Lung (tissue), 11 donors: ENCODE measurements at regions not wholly inside any gene's neighbourhood (a gene's known extent, or its start where the extent isn't known, plus 50 kb on each side); places are given as distances from the start of the nearest gene placed in this dataset.
A peak's percentile ranks its signal among the peaks of the same experiment; 100 is the strongest.
"Not testable (repeated sequence)": the region's sequence is repeated elsewhere in the genome, so short reads cannot be mapped to it uniquely, and the experiment has no call there.

Experiments
- ATAC-seq: fragments of 200-7000 bp; cut with Tn5 transposase; one replicate; pipeline ENCODE4 v1.9.1; 2020; ENCODE audit warnings: moderate number of reproducible peaks; ENCODE audit not compliant: insufficient read depth, low FRiP score
- DNase-seq, 3 donors: peaks; one replicate each; pipeline ENCODE4 v3.0.0-alpha.2; 2013 to 2017
- H3K27ac ChIP-seq, 2 donors: one replicate each; pipeline ENCODE4 v1.5.1; 2013; ENCODE audit warnings: mild to moderate bottlenecking in 2 of 2, moderate library complexity in 2 of 2, control low read depth in 1 of 2, inconsistent platforms in 1 of 2, low read depth in 1 of 2, low read length in 1 of 2
- H3K27me3 ChIP-seq, 3 donors: one replicate each; pipeline ENCODE4 v1.5.1; 2013; ENCODE audit warnings: low read length in 2 of 3; ENCODE audit not compliant: control insufficient read depth in 3 of 3, insufficient read depth in 3 of 3
- H3K36me3 ChIP-seq, 4 donors: one replicate each; pipeline ENCODE4 v1.5.1; 2013; ENCODE audit warnings: low read length in 4 of 4, mild to moderate bottlenecking in 1 of 4, moderate library complexity in 1 of 4; ENCODE audit not compliant: control insufficient read depth in 4 of 4, insufficient read depth in 4 of 4
- H3K4me1 ChIP-seq, 5 donors: one replicate each; pipeline ENCODE4 v1.5.1; 2013; ENCODE audit warnings: low read length in 5 of 5, mild to moderate bottlenecking in 2 of 5, moderate library complexity in 1 of 5; ENCODE audit not compliant: control insufficient read depth in 5 of 5, insufficient read depth in 5 of 5
- H3K4me3 ChIP-seq: one replicate; pipeline ENCODE4 v1.5.1; 2013; ENCODE audit warnings: mild to moderate bottlenecking, control low read depth, moderate library complexity
- H3K9ac ChIP-seq, 2 donors: one replicate each; pipeline ENCODE4 v1.5.1; 2013; ENCODE audit warnings: low read length in 2 of 2, control low read depth in 1 of 2; ENCODE audit not compliant: insufficient read depth in 1 of 2
- H3K9me3 ChIP-seq, 4 donors: one replicate each; pipeline ENCODE4 v1.5.1; 2013; ENCODE audit warnings: low read length in 3 of 4, mild to moderate bottlenecking in 1 of 4, moderate library complexity in 1 of 4; ENCODE audit not compliant: control insufficient read depth in 4 of 4, insufficient read depth in 3 of 4
- CTCF ChIP-seq: IDR thresholded peaks from 2 replicates; pipeline ENCODE4 v1.5.1; 2012; ENCODE audit warnings: mild to moderate bottlenecking; ENCODE audit errors: control extremely low read depth, extremely low read depth
- WGBS, 2 donors: extraction: QIAGEN DNeasy Blood & Tissue Kit; methylation state at CpG; one replicate each; pipeline ENCODE4 v1.1.7; 2013; 5-methylcytosine and 5-hydroxymethylcytosine counted together
- donor health status: control.
- donor health status: control.
- donor health status: Bipolar disorder and iron deficiency.
- donor health status: healthy.
- donor health status: DM: yes; HTN: yes; CAD: no.

GRCh38 chr12:124157406-124157805 lies 137.5 kb upstream of the RFLNA start:
- no peak for DNase-seq
- Histone ChIP-seq H3K27me3 (no peaks in the 10 kb centered on the region), H3K9ac (no peak overlapping the region), H3K36me3 (no peaks in the 10 kb centered on the region), H3K9me3 (no peaks in the 10 kb centered on the region), H3K4me3 (no peak overlapping the region), H3K4me1 (peaks cover 0 to 14% (median 2%) of the 10 kb centered on the region in 5 donors), H3K27ac (no peak overlapping the region)
- ATAC-seq: no peak
- WGBS, 2 donors: 89 to 93% methylated on average over 7 of the region's 7 CpGs
- no peak for TF ChIP-seq CTCF

- H3K27ac ChIP-seq: no peak overlapping the region
- H3K9ac ChIP-seq: no peak overlapping the region
- DNase-seq: no peak
- no peak for ATAC-seq
- H3K9me3 ChIP-seq: no peaks in the 10 kb centered on the region
- no peaks in the 10 kb centered on the region for H3K36me3 ChIP-seq
- H3K27me3 ChIP-seq: no peaks in the 10 kb centered on the region
- H3K4me1 ChIP-seq: peaks cover 0 to 9% (median 0%) of the 10 kb centered on the region in 5 donors
- H3K4me3 ChIP-seq: no peak overlapping the region
- 84 to 91% methylated on average over 9 of the region's 9 CpGs for WGBS, 2 donors
- TF ChIP-seq CTCF: no peak
Observed at GRCh38 chr12:124159655-124160054, 135.2 kb upstream of the RFLNA start.

- no peak overlapping the region for H3K27ac ChIP-seq
- H3K4me3 ChIP-seq: no peak overlapping the region
- peak; percentile 76 to 81 (median 80) for DNase-seq
- no peak overlapping the region for H3K9ac ChIP-seq
- no peaks in the 10 kb centered on the region for H3K27me3 ChIP-seq
- 80 to 86% methylated on average over 11 of the region's 11 CpGs for WGBS, 2 donors
- H3K36me3 ChIP-seq: no peaks in the 10 kb centered on the region
- TF ChIP-seq CTCF: no peak
- H3K4me1 ChIP-seq: peaks cover 0 to 9% (median 0%) of the 10 kb centered on the region in 5 donors
- no peak for ATAC-seq
- no peaks in the 10 kb centered on the region for H3K9me3 ChIP-seq
Observed at GRCh38 chr12:124160097-124160756, 134.7 kb upstream of the RFLNA start.

- H3K27me3 ChIP-seq, DNase-seq, ATAC-seq, H3K27ac ChIP-seq, H3K9me3 ChIP-seq, H3K4me3 ChIP-seq, H3K36me3 ChIP-seq, H3K4me1 ChIP-seq, H3K9ac ChIP-seq: not testable (repeated sequence)
- 87 to 91% methylated on average over 9 of the region's 9 CpGs for WGBS, 2 donors
Observed at GRCh38 chr12:124161402-124161801, 133.5 kb upstream of the RFLNA start.
